ENCODE measurements at regions not wholly inside any gene's neighbourhood (a gene's known extent, or its start where the extent isn't known, plus 50 kb on each side); places are given as distances from the start of the nearest gene placed in this dataset.

DNA sequence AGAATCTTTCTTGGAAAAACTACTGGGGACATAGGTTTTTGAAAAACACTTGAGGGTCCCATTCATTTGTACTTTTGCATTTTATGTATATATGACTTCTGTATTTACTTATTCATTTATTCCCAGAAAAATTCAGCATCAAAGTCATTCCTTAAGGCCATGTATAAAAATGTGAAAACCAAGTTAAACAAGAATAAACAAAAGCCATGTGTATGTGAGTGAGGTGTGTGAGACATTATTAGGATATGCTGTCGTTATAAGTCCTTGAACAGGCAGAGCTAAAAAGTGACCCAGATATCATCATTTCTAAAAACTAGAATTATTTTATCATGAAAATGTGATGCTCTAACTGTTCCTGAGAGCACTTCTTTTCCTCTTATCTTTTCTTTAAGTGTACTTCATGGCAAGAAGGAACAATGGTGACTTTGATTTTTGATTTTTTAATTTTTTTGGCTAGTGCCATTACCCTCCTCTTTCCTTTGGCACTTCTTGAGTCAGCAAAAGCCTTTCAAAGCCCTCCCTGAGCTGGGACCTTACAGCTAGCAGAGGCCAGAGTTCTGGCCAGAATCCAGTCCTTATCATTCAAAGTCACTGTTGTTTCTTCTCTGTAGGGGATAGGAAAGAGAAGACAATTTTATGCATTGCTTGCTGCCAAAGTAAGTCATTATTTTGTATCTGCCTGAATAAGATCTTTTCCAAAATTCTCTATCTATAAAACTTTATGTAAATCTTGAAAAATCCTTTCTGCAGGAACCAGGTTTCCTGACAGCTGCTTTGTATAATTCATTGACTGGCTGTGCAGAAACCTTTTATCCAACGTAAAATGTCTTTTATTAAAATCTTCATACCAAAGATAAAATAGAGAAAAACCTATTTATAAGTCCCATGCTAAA lies 419.7 kb upstream of the PRICKLE1 start:
- Histone ChIP-seq H3K4me3 (ENCODE audit: low read depth in 1 of 3, low read length in 3 of 3) (no peak overlapping the region), H3K4me1 (ENCODE audit: control insufficient read depth in 4 of 4, insufficient read depth in 4 of 4, low read length in 3 of 4) (no peaks in the 10 kb centered on the region), H3K9me3 (ENCODE audit: control insufficient read depth in 4 of 4, low read length in 3 of 4) (no peaks in the 10 kb centered on the region), H3K27me3 (ENCODE audit: control insufficient read depth in 4 of 4, insufficient read depth in 4 of 4, low read length in 3 of 4) (no peaks in the 10 kb centered on the region), H3K36me3 (ENCODE audit: control insufficient read depth in 4 of 4, insufficient read depth in 3 of 4, low read depth in 1 of 4, low read length in 3 of 4) (no peaks in the 10 kb centered on the region), H3K27ac (ENCODE audit: low read depth in 1 of 2, low read length in 2 of 2) (no peak overlapping the region), H3K9ac (ENCODE audit: low read depth in 1 of 2, low read length in 2 of 2) (no peak overlapping the region)
- 53% methylated on average over 2 of the region's 2 CpGs for WGBS
- TF ChIP-seq, protein P1, sequence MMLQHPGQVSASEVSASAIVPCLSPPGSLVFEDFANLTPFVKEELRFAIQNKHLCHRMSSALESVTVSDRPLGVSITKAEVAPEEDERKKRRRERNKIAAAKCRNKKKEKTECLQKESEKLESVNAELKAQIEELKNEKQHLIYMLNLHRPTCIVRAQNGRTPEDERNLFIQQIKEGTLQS (IDR thresholded peaks at IDR 0.05) = no peak
- no peak for TF ChIP-seq FOXA2 (IDR thresholded peaks at IDR 0.05)
- no peak for TF ChIP-seq TAF1 (conservative IDR thresholded peaks at IDR 0.05)
- TF ChIP-seq, protein P2, sequence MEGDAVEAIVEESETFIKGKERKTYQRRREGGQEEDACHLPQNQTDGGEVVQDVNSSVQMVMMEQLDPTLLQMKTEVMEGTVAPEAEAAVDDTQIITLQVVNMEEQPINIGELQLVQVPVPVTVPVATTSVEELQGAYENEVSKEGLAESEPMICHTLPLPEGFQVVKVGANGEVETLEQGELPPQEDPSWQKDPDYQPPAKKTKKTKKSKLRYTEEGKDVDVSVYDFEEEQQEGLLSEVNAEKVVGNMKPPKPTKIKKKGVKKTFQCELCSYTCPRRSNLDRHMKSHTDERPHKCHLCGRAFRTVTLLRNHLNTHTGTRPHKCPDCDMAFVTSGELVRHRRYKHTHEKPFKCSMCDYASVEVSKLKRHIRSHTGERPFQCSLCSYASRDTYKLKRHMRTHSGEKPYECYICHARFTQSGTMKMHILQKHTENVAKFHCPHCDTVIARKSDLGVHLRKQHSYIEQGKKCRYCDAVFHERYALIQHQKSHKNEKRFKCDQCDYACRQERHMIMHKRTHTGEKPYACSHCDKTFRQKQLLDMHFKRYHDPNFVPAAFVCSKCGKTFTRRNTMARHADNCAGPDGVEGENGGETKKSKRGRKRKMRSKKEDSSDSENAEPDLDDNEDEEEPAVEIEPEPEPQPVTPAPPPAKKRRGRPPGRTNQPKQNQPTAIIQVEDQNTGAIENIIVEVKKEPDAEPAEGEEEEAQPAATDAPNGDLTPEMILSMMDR (IDR thresholded peaks at IDR 0.05; ENCODE audit: low read depth, low read length, missing input control) = no peak
- no peak for TF ChIP-seq HNF4A (conservative IDR thresholded peaks at IDR 0.05)
- no peak for TF ChIP-seq GABPA (IDR thresholded peaks at IDR 0.05 in 1 of 2, conservative IDR thresholded peaks at IDR 0.05 in 1 of 2)
- no peak for TF ChIP-seq JUND (IDR thresholded peaks at IDR 0.05)
- TF ChIP-seq, protein P3, sequence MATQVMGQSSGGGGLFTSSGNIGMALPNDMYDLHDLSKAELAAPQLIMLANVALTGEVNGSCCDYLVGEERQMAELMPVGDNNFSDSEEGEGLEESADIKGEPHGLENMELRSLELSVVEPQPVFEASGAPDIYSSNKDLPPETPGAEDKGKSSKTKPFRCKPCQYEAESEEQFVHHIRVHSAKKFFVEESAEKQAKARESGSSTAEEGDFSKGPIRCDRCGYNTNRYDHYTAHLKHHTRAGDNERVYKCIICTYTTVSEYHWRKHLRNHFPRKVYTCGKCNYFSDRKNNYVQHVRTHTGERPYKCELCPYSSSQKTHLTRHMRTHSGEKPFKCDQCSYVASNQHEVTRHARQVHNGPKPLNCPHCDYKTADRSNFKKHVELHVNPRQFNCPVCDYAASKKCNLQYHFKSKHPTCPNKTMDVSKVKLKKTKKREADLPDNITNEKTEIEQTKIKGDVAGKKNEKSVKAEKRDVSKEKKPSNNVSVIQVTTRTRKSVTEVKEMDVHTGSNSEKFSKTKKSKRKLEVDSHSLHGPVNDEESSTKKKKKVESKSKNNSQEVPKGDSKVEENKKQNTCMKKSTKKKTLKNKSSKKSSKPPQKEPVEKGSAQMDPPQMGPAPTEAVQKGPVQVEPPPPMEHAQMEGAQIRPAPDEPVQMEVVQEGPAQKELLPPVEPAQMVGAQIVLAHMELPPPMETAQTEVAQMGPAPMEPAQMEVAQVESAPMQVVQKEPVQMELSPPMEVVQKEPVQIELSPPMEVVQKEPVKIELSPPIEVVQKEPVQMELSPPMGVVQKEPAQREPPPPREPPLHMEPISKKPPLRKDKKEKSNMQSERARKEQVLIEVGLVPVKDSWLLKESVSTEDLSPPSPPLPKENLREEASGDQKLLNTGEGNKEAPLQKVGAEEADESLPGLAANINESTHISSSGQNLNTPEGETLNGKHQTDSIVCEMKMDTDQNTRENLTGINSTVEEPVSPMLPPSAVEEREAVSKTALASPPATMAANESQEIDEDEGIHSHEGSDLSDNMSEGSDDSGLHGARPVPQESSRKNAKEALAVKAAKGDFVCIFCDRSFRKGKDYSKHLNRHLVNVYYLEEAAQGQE (IDR thresholded peaks at IDR 0.05) = no peak
- TF ChIP-seq EGR1 (IDR thresholded peaks at IDR 0.05; ENCODE audit: low read depth in 2 of 2) = no peak
- TF ChIP-seq SP1 (IDR thresholded peaks at IDR 0.05) = no peak
- TF ChIP-seq FOXA1 (IDR thresholded peaks at IDR 0.05) = no peak
- TF ChIP-seq, protein P4, sequence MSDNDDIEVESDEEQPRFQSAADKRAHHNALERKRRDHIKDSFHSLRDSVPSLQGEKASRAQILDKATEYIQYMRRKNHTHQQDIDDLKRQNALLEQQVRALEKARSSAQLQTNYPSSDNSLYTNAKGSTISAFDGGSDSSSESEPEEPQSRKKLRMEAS (IDR thresholded peaks at IDR 0.05) = no peak
- no peak for TF ChIP-seq RAD21 (IDR thresholded peaks at IDR 0.05)
- DNase-seq (ENCODE audit: low spot score) = no peak

DNA sequence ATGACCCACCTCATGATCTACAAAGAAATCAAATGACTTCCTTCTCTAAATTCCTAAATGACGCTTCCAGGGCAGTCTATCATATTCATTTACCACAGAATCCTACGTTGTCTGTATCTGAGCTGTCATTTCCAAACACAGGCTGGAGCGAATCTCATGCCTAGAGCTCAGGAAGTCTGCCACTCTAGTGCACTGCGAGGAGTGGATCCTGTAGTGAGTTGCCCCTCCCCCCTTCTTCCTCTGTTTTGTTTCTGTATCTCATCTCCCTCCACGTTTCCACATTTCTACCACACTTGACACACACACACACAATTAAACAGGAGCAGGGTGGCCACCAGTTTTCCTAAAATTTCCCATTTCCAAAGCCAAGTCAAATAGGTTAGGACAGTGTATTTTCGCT lies 415.4 kb upstream of the PRICKLE1 start:
- no peak overlapping the region for H3K9ac ChIP-seq (ENCODE audit: low read depth in 1 of 2, low read length in 2 of 2)
- TF ChIP-seq, protein P2 (IDR thresholded peaks at IDR 0.05; ENCODE audit: low read depth, low read length, missing input control) = no peak
- TF ChIP-seq YY1 (IDR thresholded peaks at IDR 0.05) = no peak
- TF ChIP-seq HNF4A (conservative IDR thresholded peaks at IDR 0.05) = no peak
- TF ChIP-seq, protein P1 (IDR thresholded peaks at IDR 0.05) = no peak
- no peaks in the 10 kb centered on the region for H3K9me3 ChIP-seq (ENCODE audit: control insufficient read depth in 4 of 4, low read length in 3 of 4)
- 37% methylated on average over 6 of the region's 6 CpGs for WGBS
- H3K36me3 ChIP-seq (ENCODE audit: control insufficient read depth in 4 of 4, insufficient read depth in 3 of 4, low read depth in 1 of 4, low read length in 3 of 4) = no peaks in the 10 kb centered on the region
- DNase-seq (ENCODE audit: low spot score) = no peak
- H3K27me3 ChIP-seq (ENCODE audit: control insufficient read depth in 4 of 4, insufficient read depth in 4 of 4, low read length in 3 of 4) = peaks cover 0 to 3% (median 0%) of the 10 kb centered on the region in 4 donors
- H3K4me3 ChIP-seq (ENCODE audit: low read depth in 1 of 3, low read length in 3 of 3) = no peak overlapping the region
- no peaks in the 10 kb centered on the region for H3K4me1 ChIP-seq (ENCODE audit: control insufficient read depth in 4 of 4, insufficient read depth in 4 of 4, low read length in 3 of 4)
- H3K27ac ChIP-seq (ENCODE audit: low read depth in 1 of 2, low read length in 2 of 2) = no peak overlapping the region

All from liver (tissue), 8 donors.